ENCODE measurements at regions not wholly inside any gene's neighbourhood (a gene's known extent, or its start where the extent isn't known, plus 50 kb on each side); places are given as distances from the start of the nearest gene placed in this dataset.

DNA sequence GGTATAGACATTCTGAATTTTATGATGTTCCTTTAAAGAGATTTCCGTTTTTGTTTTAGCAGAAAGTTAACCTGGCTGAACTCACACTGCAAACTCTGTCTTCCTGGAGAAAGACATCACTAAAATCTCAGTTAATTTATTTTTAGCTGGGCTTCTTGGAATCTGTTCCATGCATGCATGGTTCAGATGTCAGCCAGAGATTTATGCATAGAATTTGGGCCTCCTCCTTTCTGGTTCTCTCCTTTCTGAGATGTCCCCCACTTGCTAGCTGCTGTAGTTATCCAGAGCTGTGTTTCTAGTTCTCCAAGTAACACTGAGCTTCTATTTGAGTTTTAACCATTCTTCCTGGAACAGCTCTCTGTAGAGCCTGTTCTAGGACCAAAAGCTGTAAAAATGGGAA, 77.3 kb upstream of the TANC2 start (continued):
- TF ChIP-seq, protein P1, sequence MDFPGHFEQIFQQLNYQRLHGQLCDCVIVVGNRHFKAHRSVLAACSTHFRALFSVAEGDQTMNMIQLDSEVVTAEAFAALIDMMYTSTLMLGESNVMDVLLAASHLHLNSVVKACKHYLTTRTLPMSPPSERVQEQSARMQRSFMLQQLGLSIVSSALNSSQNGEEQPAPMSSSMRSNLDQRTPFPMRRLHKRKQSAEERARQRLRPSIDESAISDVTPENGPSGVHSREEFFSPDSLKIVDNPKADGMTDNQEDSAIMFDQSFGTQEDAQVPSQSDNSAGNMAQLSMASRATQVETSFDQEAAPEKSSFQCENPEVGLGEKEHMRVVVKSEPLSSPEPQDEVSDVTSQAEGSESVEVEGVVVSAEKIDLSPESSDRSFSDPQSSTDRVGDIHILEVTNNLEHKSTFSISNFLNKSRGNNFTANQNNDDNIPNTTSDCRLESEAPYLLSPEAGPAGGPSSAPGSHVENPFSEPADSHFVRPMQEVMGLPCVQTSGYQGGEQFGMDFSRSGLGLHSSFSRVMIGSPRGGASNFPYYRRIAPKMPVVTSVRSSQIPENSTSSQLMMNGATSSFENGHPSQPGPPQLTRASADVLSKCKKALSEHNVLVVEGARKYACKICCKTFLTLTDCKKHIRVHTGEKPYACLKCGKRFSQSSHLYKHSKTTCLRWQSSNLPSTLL (IDR thresholded peaks at IDR 0.05), result no peak
- TF ChIP-seq ZNF212 (CRISPR knock-in tag; IDR thresholded peaks at IDR 0.05), result no peak

DNA sequence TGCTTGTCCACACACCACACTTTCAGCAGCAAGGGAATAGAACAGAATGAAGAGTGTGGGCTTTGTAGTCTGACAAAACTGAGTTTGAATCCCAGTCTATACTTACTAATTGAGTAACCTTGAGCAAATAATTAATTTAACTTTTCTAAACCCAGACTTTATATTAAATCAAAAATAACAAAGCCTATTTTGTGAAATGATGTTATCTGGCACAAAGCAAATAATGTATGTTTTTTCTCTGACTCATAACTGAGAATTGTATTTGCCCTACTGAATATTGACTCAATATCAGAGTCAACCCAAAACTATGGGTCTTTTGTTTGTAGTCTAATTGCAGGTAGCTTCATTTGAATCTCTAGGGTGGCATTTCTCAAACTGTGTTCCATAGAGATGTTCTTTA, 77.9 kb upstream of the TANC2 start:
- Histone ChIP-seq H3K27ac (ENCODE audit: extremely low read depth, low read depth, low read length) (no peak overlapping the region), H3K27me3 (ENCODE audit: control insufficient read depth in 2 of 2, insufficient read depth in 2 of 2, low read length in 2 of 2) (no peaks in the 10 kb centered on the region), H3K4me1 (replicated peaks in 1 of 2; ENCODE audit: control insufficient read depth in 2 of 2, insufficient read depth in 2 of 2, low read length in 2 of 2) (no peaks in the 10 kb centered on the region), H3K9me1 (ENCODE audit: control insufficient read depth, insufficient read depth, low read length) (no peaks in the 10 kb centered on the region), H3K4me2 (ENCODE audit: insufficient read depth, low read length) (no peak overlapping the region), H4K20me1 (replicated peaks; ENCODE audit: control insufficient read depth, insufficient read depth, low read length) (no peaks in the 10 kb centered on the region), H3K4me3 (no peak overlapping the region), H2AFZ (ENCODE audit: low read depth, low read length) (no peak overlapping the region), H3K36me3 (ENCODE audit: control insufficient read depth, insufficient read depth, low read length) (no peaks in the 10 kb centered on the region), H3K79me2 (ENCODE audit: control insufficient read depth, insufficient read depth, low read length) (no peaks in the 10 kb centered on the region), H3K9ac (ENCODE audit: insufficient read depth in 1 of 2, low read depth in 2 of 2, low read length in 2 of 2) (no peak overlapping the region), H3K9me3 (replicated peaks; ENCODE audit: control insufficient read depth, insufficient read depth, low read depth, low read length) (no peaks in the 10 kb centered on the region)
- BruUV-seq (replicated peaks), result no TSS peak
- ATAC-seq, result no peak
- intact Hi-C loops (cut with micrococcal nuclease), result no loop called here
- DNase-seq (ENCODE audit: extremely low read depth in 1 of 4, low spot score in 3 of 4), result no peak
- no peak for FAIRE-seq
- ChIA-PET CTCF (ENCODE audit: low intra/inter-chr PET ratio) (no interaction called here), POLR2A (interaction anchor here (1.1 kb wide), 1 partner anchor 77 kb away, joined by 3 read pairs; no protein-coding TSS in a partner anchor)
- in situ Hi-C loops (cut with MboI), result no loop called here
- TF ChIP-seq, protein P2, sequence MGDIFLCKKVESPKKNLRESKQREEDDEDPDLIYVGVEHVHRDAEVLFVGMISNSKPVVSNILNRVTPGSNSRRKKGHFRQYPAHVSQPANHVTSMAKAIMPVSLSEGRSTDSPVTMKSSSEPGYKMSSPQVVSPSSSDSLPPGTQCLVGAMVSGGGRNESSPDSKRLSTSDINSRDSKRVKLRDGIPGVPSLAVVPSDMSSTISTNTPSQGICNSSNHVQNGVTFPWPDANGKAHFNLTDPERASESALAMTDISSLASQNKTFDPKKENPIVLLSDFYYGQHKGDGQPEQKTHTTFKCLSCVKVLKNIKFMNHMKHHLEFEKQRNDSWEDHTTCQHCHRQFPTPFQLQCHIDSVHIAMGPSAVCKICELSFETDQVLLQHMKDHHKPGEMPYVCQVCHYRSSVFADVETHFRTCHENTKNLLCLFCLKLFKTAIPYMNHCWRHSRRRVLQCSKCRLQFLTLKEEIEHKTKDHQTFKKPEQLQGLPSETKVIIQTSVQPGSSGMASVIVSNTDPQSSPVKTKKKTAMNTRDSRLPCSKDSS (IDR thresholded peaks at IDR 0.05; ENCODE audit: low read depth, partially characterized antibody), result no peak
- TF ChIP-seq NFE2L1 (tag; IDR thresholded peaks at IDR 0.05; ENCODE audit: borderline replicate concordance, low read depth) (no peak), JUNB (CRISPR knock-in tag; conservative IDR thresholded peaks at IDR 0.05) (no peak)
- TF ChIP-seq, protein P3, sequence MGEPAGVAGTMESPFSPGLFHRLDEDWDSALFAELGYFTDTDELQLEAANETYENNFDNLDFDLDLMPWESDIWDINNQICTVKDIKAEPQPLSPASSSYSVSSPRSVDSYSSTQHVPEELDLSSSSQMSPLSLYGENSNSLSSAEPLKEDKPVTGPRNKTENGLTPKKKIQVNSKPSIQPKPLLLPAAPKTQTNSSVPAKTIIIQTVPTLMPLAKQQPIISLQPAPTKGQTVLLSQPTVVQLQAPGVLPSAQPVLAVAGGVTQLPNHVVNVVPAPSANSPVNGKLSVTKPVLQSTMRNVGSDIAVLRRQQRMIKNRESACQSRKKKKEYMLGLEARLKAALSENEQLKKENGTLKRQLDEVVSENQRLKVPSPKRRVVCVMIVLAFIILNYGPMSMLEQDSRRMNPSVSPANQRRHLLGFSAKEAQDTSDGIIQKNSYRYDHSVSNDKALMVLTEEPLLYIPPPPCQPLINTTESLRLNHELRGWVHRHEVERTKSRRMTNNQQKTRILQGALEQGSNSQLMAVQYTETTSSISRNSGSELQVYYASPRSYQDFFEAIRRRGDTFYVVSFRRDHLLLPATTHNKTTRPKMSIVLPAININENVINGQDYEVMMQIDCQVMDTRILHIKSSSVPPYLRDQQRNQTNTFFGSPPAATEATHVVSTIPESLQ (CRISPR knock-in tag; IDR thresholded peaks at IDR 0.05), result no peak
- TF ChIP-seq, protein P4, sequence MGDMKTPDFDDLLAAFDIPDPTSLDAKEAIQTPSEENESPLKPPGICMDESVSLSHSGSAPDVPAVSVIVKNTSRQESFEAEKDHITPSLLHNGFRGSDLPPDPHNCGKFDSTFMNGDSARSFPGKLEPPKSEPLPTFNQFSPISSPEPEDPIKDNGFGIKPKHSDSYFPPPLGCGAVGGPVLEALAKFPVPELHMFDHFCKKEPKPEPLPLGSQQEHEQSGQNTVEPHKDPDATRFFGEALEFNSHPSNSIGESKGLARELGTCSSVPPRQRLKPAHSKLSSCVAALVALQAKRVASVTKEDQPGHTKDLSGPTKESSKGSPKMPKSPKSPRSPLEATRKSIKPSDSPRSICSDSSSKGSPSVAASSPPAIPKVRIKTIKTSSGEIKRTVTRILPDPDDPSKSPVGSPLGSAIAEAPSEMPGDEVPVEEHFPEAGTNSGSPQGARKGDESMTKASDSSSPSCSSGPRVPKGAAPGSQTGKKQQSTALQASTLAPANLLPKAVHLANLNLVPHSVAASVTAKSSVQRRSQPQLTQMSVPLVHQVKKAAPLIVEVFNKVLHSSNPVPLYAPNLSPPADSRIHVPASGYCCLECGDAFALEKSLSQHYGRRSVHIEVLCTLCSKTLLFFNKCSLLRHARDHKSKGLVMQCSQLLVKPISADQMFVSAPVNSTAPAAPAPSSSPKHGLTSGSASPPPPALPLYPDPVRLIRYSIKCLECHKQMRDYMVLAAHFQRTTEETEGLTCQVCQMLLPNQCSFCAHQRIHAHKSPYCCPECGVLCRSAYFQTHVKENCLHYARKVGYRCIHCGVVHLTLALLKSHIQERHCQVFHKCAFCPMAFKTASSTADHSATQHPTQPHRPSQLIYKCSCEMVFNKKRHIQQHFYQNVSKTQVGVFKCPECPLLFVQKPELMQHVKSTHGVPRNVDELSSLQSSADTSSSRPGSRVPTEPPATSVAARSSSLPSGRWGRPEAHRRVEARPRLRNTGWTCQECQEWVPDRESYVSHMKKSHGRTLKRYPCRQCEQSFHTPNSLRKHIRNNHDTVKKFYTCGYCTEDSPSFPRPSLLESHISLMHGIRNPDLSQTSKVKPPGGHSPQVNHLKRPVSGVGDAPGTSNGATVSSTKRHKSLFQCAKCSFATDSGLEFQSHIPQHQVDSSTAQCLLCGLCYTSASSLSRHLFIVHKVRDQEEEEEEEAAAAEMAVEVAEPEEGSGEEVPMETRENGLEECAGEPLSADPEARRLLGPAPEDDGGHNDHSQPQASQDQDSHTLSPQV (IDR thresholded peaks at IDR 0.05), result no peak
